SU-DHL-6 (cell line): ENCODE measurements at regions not wholly inside any gene's neighbourhood (a gene's known extent, or its start where the extent isn't known, plus 50 kb on each side); places are given as distances from the start of the nearest gene placed in this dataset.

Experiments used
- EZH2phosphoT487 ChIP-seq: fragments of 200-600 bp; sonication (generic), shearing (Covaris generic); conservative IDR thresholded peaks from 2 replicates; pipeline ENCODE4 v1.6.1; 2018; ENCODE audit warnings: mild to moderate bottlenecking, antibody characterized with exemption, low read length, moderate library complexity, mixed read lengths
- TF ChIP-seq, protein P1 (sequence below): fragments of 200-600 bp; sonication (generic); IDR thresholded peaks from one replicate; pipeline ENCODE4 v1.5.1; 2017; ENCODE audit warnings: antibody characterized with exemption, mild to moderate bottlenecking, low read length, moderate library complexity; ENCODE audit not compliant: insufficient read depth, poor library complexity, severe bottlenecking

DNA sequence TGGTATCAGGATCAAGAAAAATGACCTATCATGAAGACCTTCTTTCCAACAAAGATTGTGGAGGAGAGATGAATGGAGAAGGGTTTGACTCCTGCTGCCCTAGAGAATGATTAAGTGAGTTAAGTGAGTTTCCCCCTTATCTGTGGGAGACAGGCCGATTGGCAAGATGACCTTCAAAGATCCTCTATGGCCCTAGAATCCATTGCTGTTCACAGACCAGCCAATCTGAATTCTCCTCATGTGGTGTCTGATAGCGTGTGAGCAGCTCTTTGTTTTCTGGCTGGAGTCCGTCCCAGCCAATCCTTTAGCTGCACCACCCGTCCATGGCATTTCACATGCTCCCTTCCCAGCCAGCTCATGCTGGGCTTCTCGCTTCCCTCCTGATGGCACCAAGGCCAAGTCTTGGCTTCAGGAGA, 79.4 kb downstream of the MARCHF4 start:
- no peak for TF ChIP-seq EZH2phosphoT487
- TF ChIP-seq, protein P1, sequence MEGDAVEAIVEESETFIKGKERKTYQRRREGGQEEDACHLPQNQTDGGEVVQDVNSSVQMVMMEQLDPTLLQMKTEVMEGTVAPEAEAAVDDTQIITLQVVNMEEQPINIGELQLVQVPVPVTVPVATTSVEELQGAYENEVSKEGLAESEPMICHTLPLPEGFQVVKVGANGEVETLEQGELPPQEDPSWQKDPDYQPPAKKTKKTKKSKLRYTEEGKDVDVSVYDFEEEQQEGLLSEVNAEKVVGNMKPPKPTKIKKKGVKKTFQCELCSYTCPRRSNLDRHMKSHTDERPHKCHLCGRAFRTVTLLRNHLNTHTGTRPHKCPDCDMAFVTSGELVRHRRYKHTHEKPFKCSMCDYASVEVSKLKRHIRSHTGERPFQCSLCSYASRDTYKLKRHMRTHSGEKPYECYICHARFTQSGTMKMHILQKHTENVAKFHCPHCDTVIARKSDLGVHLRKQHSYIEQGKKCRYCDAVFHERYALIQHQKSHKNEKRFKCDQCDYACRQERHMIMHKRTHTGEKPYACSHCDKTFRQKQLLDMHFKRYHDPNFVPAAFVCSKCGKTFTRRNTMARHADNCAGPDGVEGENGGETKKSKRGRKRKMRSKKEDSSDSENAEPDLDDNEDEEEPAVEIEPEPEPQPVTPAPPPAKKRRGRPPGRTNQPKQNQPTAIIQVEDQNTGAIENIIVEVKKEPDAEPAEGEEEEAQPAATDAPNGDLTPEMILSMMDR = no peak
